Osteoblast (primary cell): ENCODE measurements at regions not wholly inside any gene's neighbourhood (a gene's known extent, or its start where the extent isn't known, plus 50 kb on each side); places are given as distances from the start of the nearest gene placed in this dataset.

Experiments used
- DNase-seq: peaks from one replicate; pipeline ENCODE4 v3.0.0; 2011; ENCODE audit warnings: low spot score, mixed read lengths; ENCODE audit not compliant: insufficient read length; ENCODE audit errors: missing footprints
- H2AFZ ChIP-seq: 2 replicates; pipeline ENCODE4 v1.6.0; 2011; ENCODE audit warnings: mild to moderate bottlenecking, low read length
- H3K27ac ChIP-seq: 2 replicates; pipeline ENCODE4 v1.5.1; 2011; ENCODE audit warnings: mild to moderate bottlenecking, low read depth, low read length, moderate library complexity
- H3K27me3 ChIP-seq: 2 replicates; pipeline ENCODE4 v1.6.0; 2012; ENCODE audit warnings: mild to moderate bottlenecking, control low read depth, inconsistent platforms, low read length, moderate library complexity; ENCODE audit not compliant: insufficient read depth
- H3K36me3 ChIP-seq: 2 replicates; pipeline ENCODE4 v1.5.1; 2011; ENCODE audit warnings: mild to moderate bottlenecking, low read length, control low read depth, moderate library complexity; ENCODE audit not compliant: insufficient read depth
- H3K4me1 ChIP-seq: 2 replicates; pipeline ENCODE4 v1.5.1; 2011; ENCODE audit warnings: mild to moderate bottlenecking, low read length, control low read depth, moderate library complexity; ENCODE audit not compliant: insufficient read depth
- H3K4me2 ChIP-seq: 2 replicates; pipeline ENCODE4 v1.6.0; 2011; ENCODE audit warnings: mild to moderate bottlenecking, low read length; ENCODE audit not compliant: insufficient read depth
- H3K4me3 ChIP-seq: fragments of 200-600 bp; sonication (generic); 3 replicates; pipeline ENCODE4 v1.5.1; 2012; ENCODE audit warnings: mild to moderate bottlenecking, low read length, inconsistent platforms; ENCODE audit not compliant: insufficient read depth
- H3K79me2 ChIP-seq: 2 replicates; pipeline ENCODE4 v1.6.0; 2012; ENCODE audit warnings: mild to moderate bottlenecking, low read length, control low read depth, inconsistent platforms; ENCODE audit not compliant: insufficient read depth
- H3K9me3 ChIP-seq: 2 replicates; pipeline ENCODE4 v1.5.1; 2011; ENCODE audit warnings: low read depth, low read length, control low read depth
- H4K20me1 ChIP-seq: 2 replicates; pipeline ENCODE4 v1.6.0; 2012; ENCODE audit warnings: mild to moderate bottlenecking, low read length, control low read depth; ENCODE audit not compliant: insufficient read depth
- TF ChIP-seq, protein P1 (sequence below): IDR thresholded peaks from 2 replicates; pipeline ENCODE4 v1.5.1; 2011; ENCODE audit warnings: mild to moderate bottlenecking, low read depth, low read length, moderate library complexity; ENCODE audit errors: extremely low read depth

DNA sequence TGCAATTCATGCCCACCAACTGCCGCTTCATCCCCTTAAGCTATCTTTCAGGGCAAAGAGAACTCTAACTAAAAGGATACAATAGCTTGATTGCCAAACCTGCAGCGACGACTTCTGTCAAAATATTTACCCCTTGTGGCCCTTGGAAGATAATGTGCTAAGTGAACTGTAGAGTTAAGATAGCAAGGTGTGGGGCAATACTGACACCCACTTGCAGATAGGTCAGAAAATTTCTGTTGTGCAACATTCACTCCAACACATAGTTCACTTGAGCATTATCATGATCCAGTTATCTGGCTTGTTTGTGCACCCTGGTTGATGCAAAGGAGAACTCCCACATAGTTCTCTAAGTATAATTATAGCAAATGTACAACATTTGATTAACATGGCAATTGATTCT is 55.6 kb downstream of the RHOXF2B start:
- H3K27me3 ChIP-seq = no peaks in the 10 kb centered on the region
- H3K4me1 ChIP-seq = no peaks in the 10 kb centered on the region
- H2AFZ ChIP-seq = no peak overlapping the region
- H3K4me2 ChIP-seq = no peak overlapping the region
- no peak overlapping the region for H3K27ac ChIP-seq
- H3K36me3 ChIP-seq = no peaks in the 10 kb centered on the region
- H3K9me3 ChIP-seq = no peaks in the 10 kb centered on the region
- no peaks in the 10 kb centered on the region for H3K79me2 ChIP-seq
- H4K20me1 ChIP-seq = no peaks in the 10 kb centered on the region
- TF ChIP-seq, protein P1, sequence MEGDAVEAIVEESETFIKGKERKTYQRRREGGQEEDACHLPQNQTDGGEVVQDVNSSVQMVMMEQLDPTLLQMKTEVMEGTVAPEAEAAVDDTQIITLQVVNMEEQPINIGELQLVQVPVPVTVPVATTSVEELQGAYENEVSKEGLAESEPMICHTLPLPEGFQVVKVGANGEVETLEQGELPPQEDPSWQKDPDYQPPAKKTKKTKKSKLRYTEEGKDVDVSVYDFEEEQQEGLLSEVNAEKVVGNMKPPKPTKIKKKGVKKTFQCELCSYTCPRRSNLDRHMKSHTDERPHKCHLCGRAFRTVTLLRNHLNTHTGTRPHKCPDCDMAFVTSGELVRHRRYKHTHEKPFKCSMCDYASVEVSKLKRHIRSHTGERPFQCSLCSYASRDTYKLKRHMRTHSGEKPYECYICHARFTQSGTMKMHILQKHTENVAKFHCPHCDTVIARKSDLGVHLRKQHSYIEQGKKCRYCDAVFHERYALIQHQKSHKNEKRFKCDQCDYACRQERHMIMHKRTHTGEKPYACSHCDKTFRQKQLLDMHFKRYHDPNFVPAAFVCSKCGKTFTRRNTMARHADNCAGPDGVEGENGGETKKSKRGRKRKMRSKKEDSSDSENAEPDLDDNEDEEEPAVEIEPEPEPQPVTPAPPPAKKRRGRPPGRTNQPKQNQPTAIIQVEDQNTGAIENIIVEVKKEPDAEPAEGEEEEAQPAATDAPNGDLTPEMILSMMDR = no peak
- no peak for DNase-seq
- H3K4me3 ChIP-seq = no peak overlapping the region

DNA sequence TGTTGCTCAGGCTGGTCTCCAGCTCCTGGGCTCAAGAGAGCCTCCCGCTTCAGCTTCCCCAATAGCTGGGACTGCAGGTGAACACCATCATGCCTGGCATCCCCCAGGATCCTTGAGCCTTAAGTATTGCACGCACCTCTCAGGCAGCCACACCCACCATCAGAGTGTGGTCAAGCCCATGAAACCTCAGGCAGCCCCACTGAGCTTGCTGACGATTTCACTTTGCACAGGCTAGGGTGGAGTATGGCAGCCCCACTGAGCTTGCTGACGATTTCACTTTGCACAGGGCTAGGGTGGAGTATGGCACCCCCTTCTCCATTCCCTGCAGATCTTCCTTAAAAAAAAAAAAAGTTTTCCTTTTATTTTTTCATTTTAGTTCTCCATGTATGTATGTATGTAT is 57.2 kb downstream of the RHOXF2B start:
- H3K27ac ChIP-seq = no peak overlapping the region
- H3K4me3 ChIP-seq = no peak overlapping the region
- no peak for DNase-seq
- no peaks in the 10 kb centered on the region for H3K79me2 ChIP-seq
- no peaks in the 10 kb centered on the region for H4K20me1 ChIP-seq
- H3K9me3 ChIP-seq = no peaks in the 10 kb centered on the region
- H3K36me3 ChIP-seq = no peaks in the 10 kb centered on the region
- H2AFZ ChIP-seq = no peak overlapping the region
- TF ChIP-seq, protein P1 = no peak
- no peak overlapping the region for H3K4me2 ChIP-seq
- no peaks in the 10 kb centered on the region for H3K4me1 ChIP-seq
- peaks cover 8% of the 10 kb centered on the region for H3K27me3 ChIP-seq

DNA sequence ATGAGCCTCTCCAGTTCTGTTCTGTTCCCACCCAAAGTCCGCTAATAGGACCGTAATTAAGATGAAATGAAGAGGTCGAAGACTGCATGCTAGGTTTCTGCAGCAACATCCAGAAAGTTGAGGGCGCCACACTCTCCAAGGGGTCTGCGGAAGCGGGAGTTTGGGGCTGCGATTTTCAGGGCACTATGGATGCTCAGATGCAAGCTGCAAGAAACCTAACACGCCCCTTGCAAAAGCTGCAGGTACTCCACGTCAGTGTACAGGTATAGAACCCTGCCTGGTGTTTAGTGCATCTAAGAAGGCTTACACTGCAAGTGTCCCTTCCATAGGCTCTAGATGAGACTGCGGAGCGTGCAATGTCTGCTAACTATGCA is 61.4 kb downstream of the RHOXF2B start:
- no peaks in the 10 kb centered on the region for H3K79me2 ChIP-seq
- no peaks in the 10 kb centered on the region for H3K9me3 ChIP-seq
- TF ChIP-seq, protein P1 = no peak
- H3K4me3 ChIP-seq = no peak overlapping the region
- H3K27me3 ChIP-seq = peaks cover 15% of the 10 kb centered on the region
- no peak overlapping the region for H3K4me2 ChIP-seq
- no peak for DNase-seq
- no peak overlapping the region for H2AFZ ChIP-seq
- H4K20me1 ChIP-seq = no peaks in the 10 kb centered on the region
- H3K4me1 ChIP-seq = no peaks in the 10 kb centered on the region
- no peaks in the 10 kb centered on the region for H3K36me3 ChIP-seq
- H3K27ac ChIP-seq = no peak overlapping the region

DNA sequence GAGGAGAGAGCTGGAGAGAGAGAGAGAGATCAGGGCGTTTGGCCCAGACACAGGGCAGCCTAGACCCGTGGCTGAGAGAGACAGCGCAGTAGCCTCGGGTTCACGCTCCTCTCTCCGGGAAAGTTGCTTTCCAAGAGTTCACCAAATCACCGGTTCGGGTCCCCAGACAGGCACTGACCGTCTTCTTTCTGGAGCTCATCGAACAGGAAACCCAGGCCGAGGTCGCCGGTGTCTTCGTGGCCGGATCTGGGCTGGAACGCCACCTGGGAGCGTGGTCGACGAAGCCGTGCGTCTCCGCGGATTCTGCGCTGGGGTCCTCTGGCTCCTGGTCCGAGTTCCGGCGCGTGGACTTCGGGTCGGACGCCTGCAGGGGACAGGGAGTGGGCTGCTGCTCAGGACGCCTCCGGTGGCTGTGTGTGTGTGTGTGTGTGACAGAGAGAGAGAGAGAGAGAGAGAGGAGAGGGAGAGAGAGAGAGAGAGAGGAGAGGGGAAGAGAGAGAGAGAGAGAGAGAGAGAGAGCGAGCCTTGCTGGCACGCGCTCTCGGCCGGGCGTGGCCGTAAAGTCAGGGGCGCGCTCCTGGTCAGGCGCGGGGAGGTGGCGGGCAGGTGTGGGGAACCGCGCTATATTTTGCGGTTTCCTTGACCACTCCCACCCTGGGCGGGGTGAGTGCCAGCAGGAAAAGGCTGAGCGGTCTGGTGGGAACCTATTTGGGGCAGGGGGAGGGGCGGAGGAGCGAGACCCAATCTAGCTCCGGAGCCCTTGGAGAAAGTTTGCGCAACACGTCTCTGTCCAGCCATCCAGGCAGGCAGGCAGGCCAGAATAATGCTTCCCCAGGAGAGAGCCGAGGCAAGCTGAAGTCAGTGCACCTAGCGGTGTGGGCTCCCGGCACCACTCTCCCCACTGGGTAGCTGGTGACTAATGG is 62.1 kb downstream of the RHOXF2B start:
- no peaks in the 10 kb centered on the region for H3K36me3 ChIP-seq
- no peaks in the 10 kb centered on the region for H3K4me1 ChIP-seq
- no peaks in the 10 kb centered on the region for H4K20me1 ChIP-seq
- no peak overlapping the region for H3K4me3 ChIP-seq
- H3K9me3 ChIP-seq = no peaks in the 10 kb centered on the region
- peaks cover 15% of the 10 kb centered on the region for H3K27me3 ChIP-seq
- no peaks in the 10 kb centered on the region for H3K79me2 ChIP-seq
- DNase-seq = no peak
- H3K4me2 ChIP-seq = no peak overlapping the region
- TF ChIP-seq, protein P1 = no peak
- H3K27ac ChIP-seq = no peak overlapping the region
- H2AFZ ChIP-seq = no peak overlapping the region
